COLO829 (cell line): ENCODE measurements at regions not wholly inside any gene's neighbourhood (a gene's known extent, or its start where the extent isn't known, plus 50 kb on each side); places are given as distances from the start of the nearest gene placed in this dataset.

Experiments used
- DNase-seq: peaks from one replicate; pipeline ENCODE4 v3.0.0; 2012; ENCODE audit warnings: low spot score

GRCh38 chr9:8188723-8189407, 389.3 kb upstream of the DMAC1 start:
- DNase-seq, result no peak

DNA sequence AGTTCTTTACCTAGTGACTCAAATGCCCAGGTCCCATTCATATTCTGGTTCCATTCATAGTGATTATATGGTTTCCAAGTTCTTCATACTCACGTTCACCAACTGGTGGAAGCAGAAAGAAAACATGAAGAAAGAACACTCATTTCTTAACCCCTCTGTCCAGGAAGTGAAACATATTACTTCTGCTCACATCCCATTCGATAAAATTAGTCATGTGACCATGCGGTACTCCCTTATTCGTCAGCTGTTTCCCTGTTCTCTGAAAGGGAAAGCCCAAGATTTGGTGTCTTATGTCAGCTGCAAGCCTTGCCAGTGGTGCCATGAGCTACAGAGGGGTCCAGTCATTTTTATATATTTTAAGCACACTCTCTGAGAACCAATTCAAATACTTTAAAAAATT, 387.0 kb upstream of the DMAC1 start:
- no peak for DNase-seq

- no peak for DNase-seq
These were observed 384.0 kb upstream of the DMAC1 start for GRCh38 chr9:8183618-8184017.

DNA sequence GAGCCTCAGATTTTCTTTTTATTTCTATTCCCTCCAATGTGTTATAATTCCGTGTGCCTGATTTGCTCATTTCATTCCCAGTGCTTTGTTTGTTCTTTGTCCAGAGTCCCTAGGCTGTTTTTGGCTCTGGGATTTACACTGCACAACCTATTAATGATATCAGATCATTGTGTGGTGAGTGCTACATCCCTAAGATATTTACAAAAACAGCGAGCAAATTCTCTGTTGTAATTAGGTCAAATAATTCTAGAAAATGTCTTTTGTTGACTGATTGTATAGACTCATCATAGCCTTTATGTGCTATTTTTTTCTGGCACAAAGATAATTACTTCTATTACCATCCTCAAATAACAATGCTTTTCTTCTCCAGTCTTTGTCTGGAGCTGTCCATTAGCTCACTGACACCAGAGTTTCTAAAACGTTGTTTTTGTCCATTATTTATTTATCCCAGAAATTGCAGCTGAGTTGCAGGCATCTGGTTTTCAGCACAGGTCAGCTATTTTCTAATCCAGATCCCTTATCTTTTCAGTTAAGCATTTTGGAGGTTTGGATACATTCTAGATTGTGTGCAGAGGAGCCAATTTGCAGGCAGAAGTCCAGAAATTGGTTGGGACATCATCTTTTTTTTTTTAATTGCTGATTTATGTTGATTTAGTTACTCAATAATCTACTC, 379.9 kb upstream of the DMAC1 start:
- DNase-seq, result no peak

- DNase-seq, result no peak
These were observed 372.4 kb upstream of the DMAC1 start for GRCh38 chr9:8172000-8172399.

- no peak for DNase-seq
These were observed 369.4 kb upstream of the DMAC1 start for GRCh38 chr9:8168916-8169438.

DNA sequence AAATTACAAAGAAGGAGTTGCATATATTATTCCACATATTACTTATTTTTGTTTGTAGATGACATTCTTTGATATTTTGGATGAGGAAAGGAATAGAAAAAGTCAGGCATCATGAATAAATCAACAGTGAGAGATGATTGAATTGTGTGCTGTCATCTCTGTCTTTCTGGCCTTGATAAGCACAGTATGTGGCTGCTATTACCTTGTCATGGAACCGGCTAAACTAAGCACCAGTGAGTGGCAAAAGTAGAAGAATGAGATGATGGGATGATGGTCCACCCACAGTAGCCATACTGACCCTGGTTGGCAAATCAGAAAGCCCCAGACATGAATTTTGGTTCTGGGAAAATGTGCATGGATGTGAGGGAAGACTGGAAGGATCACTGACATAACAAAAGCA, 361.2 kb upstream of the DMAC1 start:
- no peak for DNase-seq

GRCh38 chr9:8158574-8158973, 359.0 kb upstream of the DMAC1 start:
- DNase-seq, result no peak

GRCh38 chr9:8157683-8158324, 358.2 kb upstream of the DMAC1 start:
- no peak for DNase-seq

DNA sequence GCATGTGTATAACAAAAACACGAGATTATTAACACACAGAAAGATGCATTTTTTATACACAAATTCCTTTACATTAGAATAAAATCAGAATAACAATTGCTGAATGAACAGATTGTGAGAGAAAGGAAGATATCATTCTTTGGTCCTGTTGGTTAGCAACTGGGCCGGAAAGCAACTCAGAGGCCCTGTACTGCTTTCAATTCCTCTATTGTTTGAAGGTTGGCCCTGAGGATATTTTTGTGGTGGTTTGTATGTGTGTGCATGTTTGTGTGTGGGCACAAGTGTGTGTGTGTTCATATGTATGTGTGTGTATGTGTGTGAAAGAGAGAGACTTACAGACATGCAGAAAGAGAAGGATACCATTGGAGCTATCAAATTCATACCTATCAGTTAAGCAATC, 356.8 kb upstream of the DMAC1 start:
- no peak for DNase-seq

- DNase-seq, result no peak
These were observed 356.1 kb upstream of the DMAC1 start for GRCh38 chr9:8155706-8156105.

DNA sequence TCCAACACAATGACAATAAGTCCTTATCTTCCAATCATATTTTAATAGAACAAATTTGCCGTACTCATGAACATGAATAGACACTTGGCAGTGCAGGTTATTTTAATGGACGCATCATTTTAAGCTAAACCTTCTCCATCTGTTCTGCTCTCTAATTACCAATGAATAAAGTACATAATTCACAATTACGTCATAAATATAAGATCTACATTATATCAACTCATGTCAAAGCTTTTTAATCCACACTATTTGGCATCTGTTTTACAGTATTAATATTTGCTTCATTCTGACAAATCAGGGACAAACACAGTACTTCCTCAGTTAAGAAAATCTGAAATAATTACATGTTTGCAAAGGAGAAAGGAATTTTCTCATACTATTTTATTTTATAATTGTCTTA, 344.1 kb upstream of the DMAC1 start:
- no peak for DNase-seq

DNA sequence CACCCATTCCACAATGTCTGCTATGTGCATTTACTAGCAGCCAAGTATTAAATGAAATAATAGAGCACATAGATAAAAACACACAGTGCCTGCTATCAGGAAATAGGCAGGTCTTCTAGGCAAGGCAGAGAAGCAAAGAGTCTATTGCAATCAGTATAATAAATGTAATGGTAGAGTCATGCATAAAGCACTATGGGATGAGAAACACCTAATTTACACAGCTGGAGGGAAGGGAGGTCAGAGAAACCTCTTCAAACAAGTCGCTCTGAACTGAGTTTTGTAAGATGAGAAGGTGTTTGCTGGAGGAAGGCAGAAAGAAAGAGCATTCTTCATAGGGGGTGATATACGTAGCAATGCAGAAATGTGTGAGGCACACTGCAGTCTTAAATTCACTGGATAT, 341.0 kb upstream of the DMAC1 start:
- DNase-seq, result no peak

DNA sequence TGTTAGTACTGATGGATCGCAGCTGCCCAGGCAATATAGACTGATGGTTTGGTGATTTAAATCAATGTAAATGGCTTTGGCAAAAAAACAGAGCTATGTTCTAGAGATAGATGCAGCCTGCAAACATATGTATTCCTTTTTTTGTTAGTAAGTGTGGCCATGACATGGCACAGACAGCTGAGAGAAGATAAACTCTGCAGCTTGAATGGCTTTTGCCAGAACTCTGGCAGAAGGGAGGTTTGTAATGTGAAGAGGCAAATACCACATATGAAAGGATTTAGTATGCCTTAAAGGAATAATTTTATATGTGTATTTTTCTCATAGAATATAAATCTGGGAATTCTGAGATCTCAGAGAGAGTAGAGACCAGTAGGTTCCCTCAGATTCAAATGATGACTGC, 340.2 kb upstream of the DMAC1 start:
- no peak for DNase-seq

- no peak for DNase-seq
These were observed 336.9 kb upstream of the DMAC1 start for GRCh38 chr9:8136477-8136876.

- DNase-seq, result no peak
These were observed 335.1 kb upstream of the DMAC1 start for GRCh38 chr9:8134635-8135034.

DNA sequence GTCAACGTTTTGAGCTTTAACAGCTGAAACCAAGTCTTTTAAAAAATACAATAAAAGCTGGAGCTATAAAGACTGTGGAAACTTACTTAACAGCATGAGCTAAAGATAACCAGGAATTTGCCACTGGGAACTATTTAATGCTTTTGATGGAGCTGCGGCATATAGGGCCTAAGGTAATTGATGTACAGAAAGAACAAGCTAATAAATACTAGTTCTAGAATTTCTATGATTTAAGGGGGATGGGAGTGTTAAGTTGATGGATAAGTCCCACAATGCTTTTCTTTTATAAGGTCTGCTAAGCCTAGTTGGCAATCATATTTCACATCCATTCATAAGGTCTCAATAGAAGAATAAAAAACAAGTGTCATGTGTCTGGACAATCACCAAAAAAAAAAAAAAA, 334.0 kb upstream of the DMAC1 start:
- DNase-seq, result no peak

DNA sequence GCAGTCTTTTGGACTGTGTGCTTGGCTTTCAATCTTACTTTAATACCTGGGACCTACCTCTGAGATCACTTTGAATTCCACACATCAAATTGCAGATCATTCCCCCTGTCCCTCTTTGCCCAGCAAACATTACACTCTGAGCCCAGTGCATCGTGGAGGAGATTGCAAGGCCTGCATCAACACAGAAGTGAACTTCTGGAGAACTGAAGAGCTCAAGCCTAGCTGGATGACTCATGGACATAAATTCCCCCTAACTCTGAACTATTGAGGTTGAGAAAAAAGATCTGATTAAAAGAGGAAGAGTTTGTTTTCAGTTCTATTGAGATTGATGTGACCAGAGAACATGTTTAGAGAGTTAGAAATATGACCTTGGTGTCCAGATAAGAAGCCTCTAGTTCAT, 316.0 kb upstream of the DMAC1 start:
- no peak for DNase-seq

GRCh38 chr9:8114826-8115225, 315.2 kb upstream of the DMAC1 start:
- DNase-seq, result no peak

DNA sequence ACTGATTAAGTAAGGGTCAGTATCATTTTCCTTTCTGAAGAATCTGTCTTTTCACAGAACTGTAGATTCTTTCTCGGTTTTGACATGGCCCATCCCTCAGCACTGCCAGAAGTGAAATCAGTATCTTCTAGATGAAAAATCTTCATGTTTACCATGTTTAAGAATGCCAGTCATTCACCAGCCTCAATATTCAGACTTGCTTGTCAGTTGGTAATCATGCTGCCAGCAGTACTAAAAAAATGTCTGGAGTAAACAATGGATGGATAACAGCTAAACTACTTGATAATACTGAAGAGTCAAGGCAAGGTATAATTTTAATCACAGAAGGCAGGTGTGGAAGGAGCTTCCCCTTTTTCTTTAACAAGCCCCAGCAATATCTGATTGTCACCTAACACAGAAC, 306.8 kb upstream of the DMAC1 start:
- DNase-seq, result no peak

- no peak for DNase-seq
These were observed 302.0 kb upstream of the DMAC1 start for GRCh38 chr9:8101607-8102006.

- no peak for DNase-seq
These were observed 296.5 kb upstream of the DMAC1 start for GRCh38 chr9:8096091-8096490.

GRCh38 chr9:8095672-8096086, 296.1 kb upstream of the DMAC1 start:
- DNase-seq, result no peak
